HG03060 (cell line): ENCODE measurements at regions not wholly inside any gene's neighbourhood (a gene's known extent, or its start where the extent isn't known, plus 50 kb on each side); places are given as distances from the start of the nearest gene placed in this dataset.
A peak's percentile ranks its signal among the peaks of the same experiment; 100 is the strongest.

Experiments used
- ATAC-seq: cut with Tn5 transposase; IDR thresholded peaks from one replicate; pipeline ENCODE4 v1.9.1; 2021; ENCODE audit warnings: low read depth, moderate number of reproducible peaks; ENCODE audit not compliant: unreplicated experiment

GRCh38 chr4:165715989-165716388, 157.0 kb upstream of the TLL1 start:
- no peak for ATAC-seq

GRCh38 chr4:165716472-165716871, 156.6 kb upstream of the TLL1 start:
- no peak for ATAC-seq

GRCh38 chr4:165718660-165719059, 154.4 kb upstream of the TLL1 start:
- no peak for ATAC-seq

GRCh38 chr4:165720411-165721082, 152.5 kb upstream of the TLL1 start:
- no peak for ATAC-seq

- no peak for ATAC-seq
Measured at GRCh38 chr4:165721815-165722214, 151.2 kb upstream of the TLL1 start.

- ATAC-seq = no peak
Measured at GRCh38 chr4:165723051-165723795, 149.8 kb upstream of the TLL1 start.

GRCh38 chr4:165724786-165725185, 148.3 kb upstream of the TLL1 start:
- no peak for ATAC-seq

- no peak for ATAC-seq
Measured at GRCh38 chr4:165725352-165725751, 147.7 kb upstream of the TLL1 start.

GRCh38 chr4:165726831-165727230, 146.2 kb upstream of the TLL1 start:
- no peak for ATAC-seq

GRCh38 chr4:165737309-165737972, 135.6 kb upstream of the TLL1 start:
- no peak for ATAC-seq

- ATAC-seq = peak; percentile 86
Measured at GRCh38 chr4:165738571-165738970, 134.5 kb upstream of the TLL1 start.

GRCh38 chr4:165740911-165741310, 132.1 kb upstream of the TLL1 start:
- no peak for ATAC-seq

- ATAC-seq = no peak
Measured at GRCh38 chr4:165743422-165743821, 129.6 kb upstream of the TLL1 start.

GRCh38 chr4:165744370-165744769, 128.7 kb upstream of the TLL1 start:
- ATAC-seq = no peak

GRCh38 chr4:165748321-165748720, 124.7 kb upstream of the TLL1 start:
- ATAC-seq = no peak

- ATAC-seq = no peak
Measured at GRCh38 chr4:165751882-165752281, 121.2 kb upstream of the TLL1 start.

GRCh38 chr4:165754664-165755063, 118.4 kb upstream of the TLL1 start:
- ATAC-seq = no peak

- ATAC-seq = no peak
Measured at GRCh38 chr4:165756836-165757235, 116.2 kb upstream of the TLL1 start.

GRCh38 chr4:165757451-165757850, 115.6 kb upstream of the TLL1 start:
- ATAC-seq = no peak

GRCh38 chr4:165758086-165758485, 115.0 kb upstream of the TLL1 start:
- ATAC-seq = no peak

- no peak for ATAC-seq
Measured at GRCh38 chr4:165760182-165760581, 112.9 kb upstream of the TLL1 start.

- no peak for ATAC-seq
Measured at GRCh38 chr4:165761963-165762362, 111.1 kb upstream of the TLL1 start.
